ENCODE measurements at regions not wholly inside any gene's neighbourhood (a gene's known extent, or its start where the extent isn't known, plus 50 kb on each side); places are given as distances from the start of the nearest gene placed in this dataset.

DNA sequence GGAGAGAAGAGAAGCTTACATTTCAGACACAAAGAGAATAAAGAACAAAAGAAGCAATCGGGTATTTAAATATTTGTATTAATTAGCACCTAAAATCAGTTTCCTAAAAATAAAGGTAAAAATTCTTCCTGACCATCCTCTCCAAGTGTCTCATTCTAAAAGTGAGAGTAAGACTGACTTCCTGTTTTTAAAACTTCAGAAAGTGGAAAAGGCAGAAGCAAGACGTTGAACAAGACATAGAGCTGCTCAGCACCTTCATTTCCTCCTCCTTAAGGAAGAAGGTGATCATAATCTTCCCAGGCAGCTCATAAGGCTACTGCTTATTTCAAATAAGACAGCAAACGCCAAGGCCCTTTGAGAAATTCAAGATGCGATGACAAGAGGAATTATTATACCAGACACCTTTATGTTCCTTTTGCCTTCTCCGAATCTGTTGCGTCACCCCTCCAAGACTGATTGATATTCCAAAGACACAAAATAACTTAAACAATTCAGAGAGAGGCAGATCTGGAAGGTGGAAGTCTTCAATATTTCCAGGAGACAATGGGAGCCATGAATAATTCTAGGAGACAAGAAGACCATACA lies 238.8 kb upstream of the TLE3 start:
- Mint-ChIP-seq H3K9me3 (peaks cover 13% of the 10 kb centered on the region in 2 donors), H3K4me3 (no peak overlapping the region), H3K4me1 (ENCODE audit: low read depth) (no peaks in the 10 kb centered on the region), H3K36me3 (ENCODE audit: insufficient read depth in 2 of 2) (peaks cover 8 to 10% of the 10 kb centered on the region in 2 donors), H3K27ac (no peak overlapping the region), H3K27me3 (ENCODE audit: low read depth) (peaks cover 8% of the 10 kb centered on the region)
- ATAC-seq (replicated peaks in 1 of 2): no peak
- no peak for DNase-seq

DNA sequence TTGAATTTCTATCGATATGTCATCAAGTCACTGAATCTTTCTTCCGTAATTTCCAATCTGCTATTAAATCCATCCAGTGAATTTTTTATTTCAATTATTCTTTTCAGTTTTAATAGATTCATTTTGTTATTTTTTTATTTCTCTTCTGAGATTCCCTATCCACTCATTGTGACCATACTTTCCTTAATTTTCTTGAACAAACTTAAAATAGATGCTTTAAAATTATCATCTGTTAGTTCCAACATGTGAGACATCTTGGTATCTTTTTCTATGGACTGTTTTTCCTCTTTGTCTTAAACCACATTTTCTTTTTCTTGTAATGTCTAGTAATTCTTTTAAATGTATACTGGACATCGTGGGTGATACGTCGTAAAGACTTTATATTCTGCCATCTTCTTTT lies 236.6 kb upstream of the TLE3 start:
- Mint-ChIP-seq H3K4me1 (ENCODE audit: low read depth) (no peaks in the 10 kb centered on the region), H3K27me3 (ENCODE audit: low read depth) (peaks cover 13% of the 10 kb centered on the region), H3K4me3 (no peak overlapping the region), H3K27ac (no peak overlapping the region), H3K9me3 (peaks cover 13% of the 10 kb centered on the region in 2 donors), H3K36me3 (ENCODE audit: insufficient read depth in 2 of 2) (peaks cover 8 to 10% of the 10 kb centered on the region in 2 donors)
- ATAC-seq (replicated peaks in 1 of 2) (no peak), DNase-seq (no peak)

DNA sequence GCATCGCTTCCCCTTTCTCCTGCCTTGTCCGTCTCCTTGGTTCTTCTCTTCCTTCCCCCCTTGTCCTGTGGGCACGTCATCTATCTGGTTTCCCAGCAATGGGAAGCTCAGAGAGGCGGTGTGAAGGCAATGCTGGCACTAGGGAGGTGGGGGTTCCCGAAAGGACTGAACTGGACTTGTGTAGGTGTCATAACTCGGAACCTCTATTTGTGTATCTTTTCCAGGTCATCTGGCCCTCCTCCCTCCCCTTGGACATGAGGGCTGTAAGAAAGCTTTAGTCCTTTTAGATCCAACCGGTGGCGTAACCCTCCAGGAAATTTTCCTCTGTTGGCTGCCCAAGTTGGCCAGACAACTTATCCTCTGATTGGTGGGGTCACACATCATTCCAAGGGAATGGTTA lies 231.5 kb upstream of the TLE3 start:
- H3K36me3 Mint-ChIP-seq (ENCODE audit: insufficient read depth in 2 of 2): peaks cover 3 to 5% of the 10 kb centered on the region in 2 donors
- no peak overlapping the region for H3K4me3 Mint-ChIP-seq
- DNase-seq: no peak
- peaks cover 6 to 7% of the 10 kb centered on the region in 2 donors for H3K9me3 Mint-ChIP-seq
- no peak for ATAC-seq (replicated peaks in 1 of 2)
- H3K4me1 Mint-ChIP-seq (ENCODE audit: low read depth): peaks cover 9% of the 10 kb centered on the region
- H3K27ac Mint-ChIP-seq: no peak overlapping the region
- peaks cover 25% of the 10 kb centered on the region for H3K27me3 Mint-ChIP-seq (ENCODE audit: low read depth)

DNA sequence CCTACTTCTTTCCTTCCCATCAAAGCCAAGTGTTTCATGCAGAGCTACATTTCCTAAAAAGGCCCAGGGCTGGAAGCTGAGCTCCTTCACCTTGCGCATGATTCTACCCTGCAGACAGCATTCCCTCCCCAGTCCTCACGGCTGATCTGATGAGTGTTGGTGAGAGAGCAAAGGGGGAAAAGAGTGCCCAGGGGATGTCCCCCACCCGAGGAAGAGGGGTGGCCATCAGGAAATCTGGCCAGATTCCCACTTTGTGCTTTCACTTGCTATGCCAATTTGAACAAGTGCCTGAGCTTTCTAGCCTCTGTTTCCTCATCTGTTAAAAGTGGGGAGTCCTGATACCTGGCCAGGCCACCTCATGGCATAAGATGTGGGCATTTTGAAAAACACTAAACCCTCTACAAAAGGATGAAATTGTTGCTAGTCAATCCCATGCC lies 231.0 kb upstream of the TLE3 start:
- peaks cover 25% of the 10 kb centered on the region for H3K27me3 Mint-ChIP-seq (ENCODE audit: low read depth)
- peaks cover 2 to 3% of the 10 kb centered on the region in 2 donors for H3K9me3 Mint-ChIP-seq
- H3K4me1 Mint-ChIP-seq (ENCODE audit: low read depth): peaks cover 9% of the 10 kb centered on the region
- ATAC-seq (replicated peaks in 1 of 2): no peak
- peaks cover 1 to 4% of the 10 kb centered on the region in 2 donors for H3K36me3 Mint-ChIP-seq (ENCODE audit: insufficient read depth in 2 of 2)
- H3K27ac Mint-ChIP-seq: no peak overlapping the region
- H3K4me3 Mint-ChIP-seq: no peak overlapping the region
- DNase-seq: no peak

DNA sequence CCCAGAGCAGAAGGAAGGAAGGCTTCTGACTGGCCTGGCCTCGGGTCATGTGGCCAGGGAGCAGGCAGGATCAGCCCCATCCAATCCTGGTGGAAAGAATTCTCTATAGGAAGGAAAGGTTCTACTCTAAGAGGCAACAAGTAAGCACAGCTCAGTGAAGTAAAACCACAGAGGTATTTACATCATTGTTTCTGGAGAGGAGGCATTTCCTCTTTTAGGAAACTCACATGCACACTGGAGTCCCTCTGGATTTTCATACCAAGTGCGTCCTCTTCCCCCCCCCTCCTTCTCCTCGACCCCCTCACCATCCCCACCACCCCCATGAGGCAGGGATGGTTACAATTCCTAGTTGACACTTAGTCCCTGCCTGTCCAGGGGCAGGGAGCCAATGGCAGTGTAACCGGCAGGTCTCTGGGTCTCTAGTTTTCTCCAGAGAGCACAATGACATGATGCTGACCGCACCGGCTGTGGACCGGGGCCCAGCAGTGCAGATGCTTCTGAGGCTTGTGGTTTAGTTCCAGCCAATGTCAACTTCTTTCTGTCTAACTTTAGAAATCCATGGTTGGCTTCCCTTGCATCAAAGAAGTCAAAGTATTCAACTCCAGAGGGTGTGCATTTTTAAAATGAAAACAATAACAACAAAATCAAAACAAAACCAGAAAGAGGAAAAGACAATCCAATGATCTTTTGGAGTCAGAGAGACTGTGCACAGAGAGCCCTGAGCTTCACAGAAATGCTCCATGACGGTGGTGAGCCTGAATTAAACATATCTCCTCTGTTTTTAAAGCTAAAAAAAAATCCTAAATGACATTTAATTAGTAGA lies 230.3 kb upstream of the TLE3 start:
- H3K27me3 Mint-ChIP-seq (ENCODE audit: low read depth): peaks cover 25% of the 10 kb centered on the region
- ATAC-seq (replicated peaks in 1 of 2) (no peak), DNase-seq (no peak)
- no peaks in the 10 kb centered on the region for H3K9me3 Mint-ChIP-seq
- H3K4me3 Mint-ChIP-seq: no peak overlapping the region
- H3K4me1 Mint-ChIP-seq (ENCODE audit: low read depth): peaks cover 9% of the 10 kb centered on the region
- peaks cover 0 to 2% of the 10 kb centered on the region in 2 donors for H3K36me3 Mint-ChIP-seq (ENCODE audit: insufficient read depth in 2 of 2)
- no peak overlapping the region for H3K27ac Mint-ChIP-seq

DNA sequence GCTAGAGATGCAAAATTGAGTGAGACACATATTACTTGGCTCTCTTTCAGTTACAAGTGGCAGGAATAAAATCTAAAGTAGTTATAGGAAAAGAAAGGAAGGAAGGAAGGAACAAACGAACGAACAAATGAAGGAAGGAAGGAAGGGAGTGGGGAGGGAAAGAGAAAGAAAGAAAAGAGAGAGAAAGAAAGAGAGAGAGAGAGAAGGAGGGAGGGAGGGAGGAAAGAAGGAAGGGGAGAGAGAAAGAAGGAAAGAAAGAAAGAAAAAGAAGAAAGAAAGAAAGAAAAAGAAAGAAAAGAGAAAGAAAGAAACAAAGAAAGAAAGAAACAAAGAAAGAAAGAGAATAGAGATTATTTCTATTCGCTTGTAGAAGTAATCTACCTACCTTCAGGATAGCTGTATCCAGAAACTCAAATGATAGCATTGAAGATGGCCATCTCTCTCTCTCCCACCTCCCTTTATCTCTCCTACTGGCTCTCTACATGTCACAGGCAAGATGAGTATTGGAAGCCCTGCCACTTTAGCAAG lies 229.7 kb upstream of the TLE3 start:
- no peak for ATAC-seq (replicated peaks in 1 of 2)
- H3K4me1 Mint-ChIP-seq (ENCODE audit: low read depth): peaks cover 9% of the 10 kb centered on the region
- no peaks in the 10 kb centered on the region for H3K9me3 Mint-ChIP-seq
- no peak for DNase-seq
- no peak overlapping the region for H3K27ac Mint-ChIP-seq
- H3K27me3 Mint-ChIP-seq (ENCODE audit: low read depth): peaks cover 25% of the 10 kb centered on the region
- H3K4me3 Mint-ChIP-seq: no peak overlapping the region
- H3K36me3 Mint-ChIP-seq (ENCODE audit: insufficient read depth in 2 of 2): peaks cover 0 to 2% of the 10 kb centered on the region in 2 donors

DNA sequence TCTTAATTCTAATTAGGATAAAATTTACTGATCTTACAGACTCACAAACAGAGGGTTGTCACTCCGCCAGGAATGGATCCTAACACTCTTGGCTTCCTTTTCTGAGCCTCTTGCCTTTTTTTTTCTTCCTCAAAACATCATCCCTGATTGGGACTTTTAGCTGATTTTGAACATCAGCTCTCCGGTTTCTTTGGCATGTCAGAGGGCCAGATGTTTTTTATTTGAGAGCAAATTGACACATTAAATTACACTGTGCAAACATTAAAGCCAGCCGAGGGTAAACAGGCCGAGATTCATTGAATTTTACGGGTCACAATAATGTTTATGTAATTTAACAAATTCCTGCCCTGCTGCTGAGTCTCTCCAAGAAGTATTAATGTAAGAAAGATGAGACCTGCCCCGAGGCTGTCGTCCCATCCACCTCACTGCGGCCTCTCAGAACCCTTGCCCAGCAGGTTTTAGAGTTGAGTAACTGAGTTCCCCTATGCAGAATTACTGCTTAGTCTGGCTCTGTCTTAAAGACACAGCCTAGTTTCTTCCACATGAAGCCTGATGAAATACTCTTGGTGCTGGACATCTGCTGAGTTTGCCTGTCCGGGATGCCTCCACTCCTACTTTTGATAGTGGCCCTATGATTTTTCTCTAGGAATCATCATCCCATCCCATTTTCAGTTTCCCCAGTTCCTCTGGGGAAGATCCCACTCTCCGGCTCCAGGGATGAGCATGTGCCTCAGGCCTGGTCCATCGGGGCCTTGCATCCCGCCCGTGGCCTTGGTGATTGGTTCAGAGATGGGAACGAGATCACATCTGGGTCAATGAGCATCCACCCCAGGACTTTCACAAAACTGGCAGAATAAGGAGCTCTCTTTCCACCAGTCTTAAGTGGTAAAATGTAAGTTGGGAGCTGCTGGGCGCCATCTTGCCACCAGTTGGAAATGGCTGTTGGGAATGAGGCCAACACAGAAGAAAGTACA lies 226.6 kb upstream of the TLE3 start:
- Mint-ChIP-seq H3K4me1 (ENCODE audit: low read depth) (peaks cover 9% of the 10 kb centered on the region), H3K36me3 (ENCODE audit: insufficient read depth in 2 of 2) (no peaks in the 10 kb centered on the region), H3K27ac (no peak overlapping the region), H3K4me3 (no peak overlapping the region), H3K27me3 (ENCODE audit: low read depth) (peaks cover 41% of the 10 kb centered on the region), H3K9me3 (no peaks in the 10 kb centered on the region)
- DNase-seq (no peak), ATAC-seq (replicated peaks in 1 of 2) (no peak)

DNA sequence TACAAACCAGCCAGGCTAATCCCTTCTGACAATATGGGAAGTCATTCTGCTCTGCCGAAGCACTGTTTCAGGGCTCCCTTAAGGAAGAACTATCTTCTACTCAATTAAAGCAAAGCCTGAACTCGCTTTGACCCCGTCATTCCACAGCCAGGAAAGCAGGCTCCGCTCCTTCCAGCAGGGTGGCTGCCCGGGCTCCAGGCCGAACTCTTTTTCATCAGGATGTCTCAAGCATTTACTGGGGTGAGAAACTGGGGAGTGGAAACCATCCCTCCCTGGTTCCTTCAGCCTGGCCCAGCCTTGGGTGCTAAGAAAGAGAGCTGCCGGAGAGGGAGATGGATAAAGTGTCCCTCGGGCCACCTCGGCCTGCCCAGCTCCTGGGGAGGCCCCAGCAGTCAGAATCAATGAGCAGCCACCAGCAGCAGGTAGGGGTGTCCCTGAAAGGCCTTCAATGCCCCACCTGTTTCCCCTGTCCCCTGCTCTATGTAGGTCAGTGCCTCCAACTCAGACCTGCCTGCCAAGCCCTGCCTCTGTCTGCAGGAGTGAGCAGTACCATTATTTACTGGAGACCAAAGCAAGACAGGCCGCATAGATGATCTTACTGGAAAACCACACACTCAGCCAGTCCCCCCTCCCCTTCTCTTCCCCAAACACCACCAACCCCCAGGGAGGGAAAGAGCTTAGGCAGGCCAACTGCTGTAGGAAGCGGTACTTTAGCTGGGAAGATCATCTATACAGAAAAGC lies 225.6 kb upstream of the TLE3 start:
- DNase-seq: no peak
- Mint-ChIP-seq H3K27me3 (ENCODE audit: low read depth) (peaks cover 35% of the 10 kb centered on the region), H3K9me3 (no peaks in the 10 kb centered on the region), H3K36me3 (ENCODE audit: insufficient read depth in 2 of 2) (no peaks in the 10 kb centered on the region), H3K27ac (no peak overlapping the region), H3K4me1 (ENCODE audit: low read depth) (peaks cover 3% of the 10 kb centered on the region), H3K4me3 (no peak overlapping the region)
- no peak for ATAC-seq (replicated peaks in 1 of 2)

DNA sequence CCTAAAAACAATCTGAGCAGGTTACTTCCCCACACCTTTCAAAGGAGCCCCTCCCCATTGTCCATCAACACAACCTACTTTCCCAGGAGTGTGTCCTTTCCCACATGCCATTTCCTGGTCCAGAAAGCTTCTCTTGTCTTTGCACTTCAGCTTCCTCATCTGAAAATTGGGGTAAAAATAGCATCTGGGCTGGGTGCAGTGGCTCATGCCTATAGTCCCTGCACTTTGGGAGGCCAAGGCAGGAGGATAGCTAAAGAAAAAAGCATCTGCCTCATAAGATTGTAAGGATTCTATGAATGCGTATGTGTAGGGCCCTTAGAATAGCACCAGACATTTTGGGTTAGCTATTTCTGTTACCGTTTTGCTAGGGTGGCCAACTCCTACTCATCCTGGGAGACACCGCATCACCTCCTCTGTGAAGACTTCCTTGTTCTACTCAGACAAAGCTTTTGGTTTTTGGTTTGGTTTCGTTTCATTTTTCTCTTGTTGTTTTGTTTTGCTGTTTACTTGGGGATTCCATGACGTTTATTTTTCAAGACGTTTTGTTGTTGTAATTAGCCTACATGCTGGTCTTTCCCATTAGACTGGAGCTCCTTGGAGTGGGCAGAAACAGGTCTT lies 224.4 kb upstream of the TLE3 start:
- Mint-ChIP-seq H3K27me3 (ENCODE audit: low read depth) (peaks cover 30% of the 10 kb centered on the region), H3K9me3 (no peaks in the 10 kb centered on the region), H3K36me3 (ENCODE audit: insufficient read depth in 2 of 2) (no peaks in the 10 kb centered on the region), H3K4me1 (ENCODE audit: low read depth) (no peaks in the 10 kb centered on the region), H3K4me3 (no peak overlapping the region), H3K27ac (no peak overlapping the region)
- DNase-seq: no peak
- no peak for ATAC-seq (replicated peaks in 1 of 2)

DNA sequence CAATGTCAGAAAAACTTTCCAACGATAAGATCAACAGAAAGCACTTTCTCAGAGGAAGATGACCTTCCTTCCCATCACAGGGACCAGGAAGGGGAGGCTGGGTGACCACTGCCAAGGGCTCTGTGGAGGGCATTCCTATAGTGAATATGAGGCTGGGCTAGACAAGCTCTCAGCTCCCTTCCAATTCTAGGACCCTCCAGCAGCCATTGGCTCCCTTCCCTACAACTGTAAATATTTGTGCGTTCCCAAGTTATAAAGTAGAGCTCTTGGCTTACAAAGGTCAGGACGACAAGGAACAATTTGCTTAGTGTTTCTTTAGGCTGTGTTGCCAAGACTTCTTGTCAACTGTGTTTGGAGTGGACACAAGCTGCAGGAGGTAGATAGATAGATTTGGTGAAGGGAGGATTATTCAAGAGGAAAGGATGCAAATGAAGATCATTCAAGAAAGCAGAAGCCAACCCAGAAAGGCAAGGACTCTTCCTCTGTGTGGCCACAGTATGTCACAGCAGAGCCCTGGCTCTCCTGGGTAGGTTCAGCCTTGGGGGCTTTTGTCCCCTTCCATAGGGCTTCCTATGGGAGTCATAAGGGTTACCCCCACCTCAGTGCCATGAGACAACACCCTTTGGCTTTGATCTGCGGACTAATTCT lies 223.6 kb upstream of the TLE3 start:
- ATAC-seq (replicated peaks in 1 of 2) (no peak), DNase-seq (no peak)
- Mint-ChIP-seq H3K27ac (no peak overlapping the region), H3K36me3 (ENCODE audit: insufficient read depth in 2 of 2) (no peaks in the 10 kb centered on the region), H3K27me3 (ENCODE audit: low read depth) (peaks cover 27% of the 10 kb centered on the region), H3K9me3 (no peaks in the 10 kb centered on the region), H3K4me1 (ENCODE audit: low read depth) (no peaks in the 10 kb centered on the region), H3K4me3 (no peak overlapping the region)

DNA sequence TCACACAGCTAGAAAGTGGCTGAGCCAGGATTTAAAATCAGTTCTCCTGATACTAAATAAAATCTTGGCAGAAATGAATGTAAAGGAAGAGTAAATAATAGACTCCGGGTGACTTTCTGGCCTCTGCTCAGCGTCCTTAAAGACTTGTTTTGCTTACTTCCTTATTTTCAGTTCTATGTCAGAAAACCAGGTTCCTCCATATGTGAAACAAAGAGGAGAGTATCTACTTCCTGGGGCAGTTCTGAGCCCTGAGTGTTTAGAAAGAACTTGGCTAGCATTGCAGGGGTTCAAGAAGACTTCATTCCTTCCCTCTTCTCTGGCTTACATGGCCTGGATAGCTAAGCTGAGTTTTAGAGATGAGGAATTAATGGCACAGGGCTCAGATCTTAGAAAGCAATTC lies 222.8 kb upstream of the TLE3 start:
- H3K9me3 Mint-ChIP-seq: no peaks in the 10 kb centered on the region
- ATAC-seq (replicated peaks in 1 of 2) (no peak), DNase-seq (no peak)
- H3K27ac Mint-ChIP-seq: no peak overlapping the region
- H3K36me3 Mint-ChIP-seq (ENCODE audit: insufficient read depth in 2 of 2): no peaks in the 10 kb centered on the region
- H3K4me1 Mint-ChIP-seq (ENCODE audit: low read depth): no peaks in the 10 kb centered on the region
- H3K27me3 Mint-ChIP-seq (ENCODE audit: low read depth): peaks cover 32% of the 10 kb centered on the region
- H3K4me3 Mint-ChIP-seq: no peak overlapping the region

DNA sequence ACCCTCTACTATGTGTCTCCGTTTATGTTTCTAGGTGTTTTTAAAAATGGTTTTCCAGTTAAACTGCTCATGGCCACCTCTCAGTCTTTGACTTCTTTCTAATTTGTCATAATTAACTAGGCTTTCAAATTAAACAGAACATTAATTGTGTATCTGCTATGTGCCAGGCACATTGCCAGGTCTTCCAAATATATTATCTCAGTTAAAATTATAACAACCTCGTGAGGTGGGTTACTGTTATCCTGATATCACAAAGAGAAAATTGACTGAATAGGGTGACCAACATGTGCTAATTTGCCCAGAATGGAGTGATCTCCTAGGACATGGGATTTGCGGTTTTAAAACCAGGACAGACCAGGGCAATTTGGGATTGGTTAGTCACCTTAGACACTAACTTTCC lies 222.4 kb upstream of the TLE3 start:
- H3K9me3 Mint-ChIP-seq: no peaks in the 10 kb centered on the region
- H3K36me3 Mint-ChIP-seq (ENCODE audit: insufficient read depth in 2 of 2): no peaks in the 10 kb centered on the region
- H3K27ac Mint-ChIP-seq: no peak overlapping the region
- no peak overlapping the region for H3K4me3 Mint-ChIP-seq
- DNase-seq: no peak
- peaks cover 32% of the 10 kb centered on the region for H3K27me3 Mint-ChIP-seq (ENCODE audit: low read depth)
- ATAC-seq (replicated peaks in 1 of 2): no peak
- H3K4me1 Mint-ChIP-seq (ENCODE audit: low read depth): no peaks in the 10 kb centered on the region

All from activated T-cell treated with anti-CD3 and anti-CD28 coated beads, Interleukin-2, amount 50 U/mL, for 72 hours (primary cell).